Ishikawa (cell line): ENCODE measurements at regions not wholly inside any gene's neighbourhood (a gene's known extent, or its start where the extent isn't known, plus 50 kb on each side); places are given as distances from the start of the nearest gene placed in this dataset.
A peak's percentile ranks its signal among the peaks of the same experiment; 100 is the strongest.

Source experiments
- CREB1 ChIP-seq: IDR thresholded peaks from 2 replicates; pipeline ENCODE4 v1.6.1; 2012; ENCODE audit warnings: low read depth
- EP300 ChIP-seq: IDR thresholded peaks from 2 replicates; pipeline ENCODE4 v1.6.1; 2012; ENCODE audit warnings: borderline replicate concordance
- RAD21 ChIP-seq: IDR thresholded peaks from 2 replicates; pipeline ENCODE4 v1.6.1; 2012; ENCODE audit warnings: low read depth
- REST ChIP-seq: IDR thresholded peaks from 2 replicates; pipeline ENCODE4 v1.6.1; 2012; ENCODE audit warnings: low read depth, mild to moderate bottlenecking
- TCF12 ChIP-seq: IDR thresholded peaks from 2 replicates; pipeline ENCODE4 v1.6.1; 2012; ENCODE audit warnings: low read depth

DNA sequence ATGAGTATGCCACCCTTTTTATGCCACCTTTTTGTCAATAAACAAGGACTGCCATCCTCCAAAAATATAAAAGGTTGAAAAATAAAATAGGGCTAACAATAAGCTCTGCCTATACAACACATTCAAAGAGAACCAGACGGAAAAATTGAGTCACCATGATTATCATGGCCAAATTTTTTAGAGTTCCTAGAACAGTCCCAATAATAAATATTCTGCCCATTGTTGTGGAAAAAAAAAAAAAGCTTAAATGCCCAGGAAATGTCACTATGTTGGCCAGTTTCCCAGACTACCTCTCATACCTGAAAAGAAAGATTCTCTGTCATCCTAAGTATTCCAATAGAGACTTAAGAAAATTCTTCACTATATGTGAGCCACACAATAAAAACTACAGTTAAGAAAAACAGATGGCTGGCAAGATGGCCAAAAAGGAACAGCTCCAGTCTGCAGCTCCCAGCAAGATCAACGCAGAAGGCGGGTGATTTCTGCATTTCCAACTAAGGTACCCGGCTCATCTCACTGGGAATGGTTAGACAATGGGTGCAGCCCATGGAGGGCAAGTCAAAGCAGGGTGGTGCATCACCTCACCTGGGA lies 149.0 kb downstream of the TMEM161B start:
- TF ChIP-seq RAD21: no peak
- TF ChIP-seq CREB1: no peak
- no peak for TF ChIP-seq REST
- peak; percentile 52 for TF ChIP-seq TCF12
- peak; percentile 50; the same call in 1 of the 2 replicates for TF ChIP-seq EP300
